NAMALWA (cell line): ENCODE measurements at regions not wholly inside any gene's neighbourhood (a gene's known extent, or its start where the extent isn't known, plus 50 kb on each side); places are given as distances from the start of the nearest gene placed in this dataset.
"Not testable (repeated sequence)": the region's sequence is repeated elsewhere in the genome, so short reads cannot be mapped to it uniquely, and the experiment has no call there.

Experiments
- DNase-seq: peaks from one replicate; pipeline ENCODE4 v3.0.0-alpha.2; 2015; ENCODE audit warnings: low spot score

DNA sequence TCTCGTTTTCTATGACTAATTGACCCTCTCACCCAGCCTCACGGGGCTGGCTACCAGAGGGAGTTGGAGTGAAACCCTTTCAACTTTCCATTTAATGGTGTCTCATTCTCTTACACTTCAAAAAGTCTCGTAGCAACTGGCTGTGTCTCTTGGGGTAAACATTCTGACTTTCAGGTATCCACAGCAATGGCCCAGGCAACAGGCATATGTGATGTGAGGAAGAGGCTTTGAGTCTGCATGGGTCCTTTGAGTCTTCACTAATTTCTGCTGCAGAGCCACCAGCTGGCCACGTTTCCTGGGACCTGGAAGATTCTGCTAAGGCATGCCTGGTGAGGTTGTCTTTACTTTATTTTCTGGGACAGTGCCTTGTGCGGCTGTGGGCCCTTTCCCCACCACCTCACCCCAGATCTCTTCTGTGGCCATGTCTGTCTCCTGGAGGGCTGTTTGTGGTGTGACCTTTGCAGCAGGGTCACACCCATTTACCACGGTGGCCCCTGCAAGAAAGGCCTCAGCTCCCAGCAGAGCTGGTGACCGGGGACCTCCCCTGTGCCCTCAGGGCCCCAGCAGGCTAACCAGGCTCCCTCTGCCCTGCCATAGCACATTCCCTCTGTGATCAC is 112.5 kb upstream of the FRG1 start:
- DNase-seq, result no peak

DNA sequence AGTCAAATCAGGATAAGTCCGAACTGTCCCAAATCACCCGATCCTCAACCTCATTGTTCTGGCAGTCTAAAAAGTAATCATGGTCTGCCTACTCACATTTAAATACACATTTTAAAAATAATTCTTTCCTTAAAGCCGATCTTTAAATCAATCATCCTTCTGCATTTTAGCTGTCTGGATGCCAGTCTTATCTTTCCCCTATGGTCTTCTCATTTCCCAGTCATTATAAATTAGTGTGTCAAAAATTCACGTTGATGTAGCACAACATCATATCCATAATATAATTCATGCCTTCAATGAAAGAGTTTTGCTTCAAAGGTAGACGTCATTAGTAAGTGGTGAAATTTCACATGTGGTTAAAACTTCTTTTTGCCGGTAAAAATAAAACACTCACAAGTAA is 108.1 kb upstream of the FRG1 start:
- DNase-seq, result no peak

GRCh38 chr4:189834616-189835015 is 106.1 kb upstream of the FRG1 start:
- DNase-seq, result no peak

- DNase-seq, result no peak
Observed at GRCh38 chr4:189835505-189835904, 105.2 kb upstream of the FRG1 start.

DNA sequence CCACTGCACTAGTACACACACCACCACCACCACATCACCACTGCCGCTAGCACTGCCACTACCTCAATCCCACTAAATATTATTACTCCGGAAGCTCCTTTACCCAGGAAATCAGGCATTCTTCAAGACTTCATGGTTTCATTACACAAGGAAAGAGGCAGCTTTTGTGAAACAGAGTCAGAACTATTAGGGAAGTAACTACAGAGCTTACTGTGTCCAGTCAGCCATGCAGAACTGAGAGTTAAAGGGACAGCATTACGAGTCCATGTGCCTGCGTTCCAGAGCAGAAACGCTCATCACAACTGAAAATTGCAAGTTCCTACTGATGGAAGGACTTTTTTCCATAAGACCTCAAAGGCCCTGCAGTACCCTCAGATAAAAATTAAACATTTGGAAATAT is 103.2 kb upstream of the FRG1 start:
- no peak for DNase-seq

GRCh38 chr4:189838821-189839497 is 101.7 kb upstream of the FRG1 start:
- DNase-seq, result no peak

- DNase-seq, result no peak
Observed at GRCh38 chr4:189840356-189840755, 100.3 kb upstream of the FRG1 start.

DNA sequence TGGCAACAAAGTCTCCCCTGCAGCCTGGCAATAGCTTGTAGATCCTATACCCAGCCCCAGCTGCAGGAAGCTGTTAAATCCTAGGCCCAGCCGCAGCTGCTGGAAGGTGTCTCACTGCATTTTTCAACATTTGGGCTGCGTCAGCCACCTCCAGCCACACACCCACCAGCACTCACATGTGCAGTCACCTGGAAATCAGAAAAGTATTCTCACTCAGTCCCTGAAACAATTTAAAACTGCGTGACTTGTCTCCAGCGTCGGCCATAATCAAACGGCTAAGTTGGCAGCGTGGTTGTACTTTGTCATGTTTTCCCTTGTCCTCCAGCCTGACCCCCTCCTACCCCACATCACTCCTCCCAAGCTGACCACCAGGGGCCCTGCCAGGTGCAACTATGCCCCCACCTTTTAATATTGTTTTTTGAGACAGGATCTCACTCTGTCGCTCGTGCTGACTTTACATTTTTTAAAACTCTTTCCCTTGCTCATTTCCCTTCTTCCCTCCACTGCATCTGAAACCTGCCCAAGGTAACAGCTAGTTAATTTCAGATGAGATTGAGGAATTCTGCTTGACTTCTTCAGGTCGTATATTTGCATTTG is 97.2 kb upstream of the FRG1 start:
- no peak for DNase-seq

DNA sequence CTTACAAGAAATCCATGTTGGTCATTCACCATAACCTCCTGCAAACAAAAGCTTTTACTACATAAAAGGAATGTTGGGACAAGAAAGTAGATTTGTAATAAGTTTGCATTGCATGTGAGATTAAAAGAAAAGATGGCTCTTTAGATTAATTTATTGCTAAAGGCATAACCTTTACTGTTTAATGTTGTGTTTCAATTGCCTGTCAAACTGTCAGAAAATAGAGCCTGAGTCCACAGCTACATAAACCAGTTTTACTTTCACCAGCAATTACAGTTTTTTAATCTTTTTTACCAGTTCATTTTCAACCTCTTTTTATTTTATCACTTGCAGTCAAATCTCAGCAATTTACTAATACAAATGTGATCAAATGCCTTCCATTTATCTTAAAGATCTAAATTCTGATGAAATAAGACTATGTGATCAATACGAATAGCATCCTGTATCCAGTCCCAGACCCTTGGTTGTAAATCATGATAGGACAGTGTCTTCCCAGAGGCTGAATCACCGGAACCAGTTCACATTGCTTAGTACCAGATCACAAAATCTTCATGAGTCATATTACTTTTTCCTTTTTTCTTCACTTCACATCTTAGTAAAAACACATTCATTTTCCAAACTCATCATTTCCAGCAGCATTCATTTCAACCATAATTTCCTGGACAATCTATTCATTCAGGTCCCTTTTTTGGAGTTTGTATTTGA is 95.4 kb upstream of the FRG1 start:
- DNase-seq, result peak; percentile 2

DNA sequence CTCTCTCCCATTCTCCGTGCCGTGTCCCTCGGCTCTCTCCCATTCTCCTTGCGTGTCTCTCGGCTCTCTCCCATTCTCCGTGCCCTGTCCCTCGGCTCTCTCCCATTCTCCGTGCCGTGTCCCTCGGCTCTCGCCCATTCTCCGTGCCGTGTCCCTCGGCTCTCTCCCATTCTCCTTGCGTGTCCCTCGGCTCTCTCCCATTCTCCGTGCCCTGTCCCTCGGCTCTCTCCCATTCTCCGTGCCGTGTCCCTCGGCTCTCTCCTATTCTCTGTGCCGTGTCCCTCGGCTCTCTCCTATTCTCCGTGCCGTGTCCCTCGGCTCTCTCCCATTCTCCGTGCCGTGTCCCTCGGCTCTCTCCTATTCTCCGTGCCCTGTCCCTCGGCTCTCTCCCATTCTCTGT is 94.6 kb upstream of the FRG1 start:
- not testable (repeated sequence) for DNase-seq

DNA sequence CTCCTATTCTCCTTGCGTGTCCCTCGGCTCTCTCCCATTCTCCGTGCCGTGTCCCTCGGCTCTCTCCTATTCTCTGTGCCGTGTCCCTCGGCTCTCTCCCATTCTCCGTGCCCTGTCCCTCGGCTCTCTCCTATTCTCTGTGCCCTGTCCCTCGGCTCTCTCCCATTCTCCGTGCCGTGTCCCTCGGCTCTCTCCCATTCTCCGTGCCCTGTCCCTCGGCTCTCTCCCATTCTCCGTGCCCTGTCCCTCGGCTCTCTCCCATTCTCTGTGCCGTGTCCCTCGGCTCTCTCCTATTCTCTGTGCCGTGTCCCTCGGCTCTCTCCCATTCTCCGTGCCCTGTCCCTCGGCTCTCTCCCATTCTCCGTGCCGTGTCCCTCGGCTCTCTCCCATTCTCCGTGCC is 94.1 kb upstream of the FRG1 start:
- not testable (repeated sequence) for DNase-seq

DNA sequence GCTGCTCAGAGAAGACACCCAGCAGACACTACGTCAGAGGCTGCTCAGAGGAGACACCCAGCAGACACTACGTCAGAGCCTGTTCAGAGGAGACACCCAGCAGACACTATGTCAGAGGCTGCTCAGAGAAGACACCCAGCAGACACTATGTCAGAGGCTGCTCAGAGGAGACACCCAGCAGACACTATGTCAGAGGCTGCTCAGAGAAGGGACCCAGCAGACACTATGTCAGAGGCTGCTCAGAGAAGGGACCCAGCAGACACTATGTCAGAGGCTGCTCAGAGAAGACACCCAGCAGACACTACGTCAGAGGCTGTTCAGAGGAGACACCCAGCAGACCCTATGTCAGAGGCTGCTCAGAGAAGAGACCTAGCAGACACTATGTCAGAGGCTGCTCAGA is 92.0 kb upstream of the FRG1 start:
- not testable (repeated sequence) for DNase-seq

DNA sequence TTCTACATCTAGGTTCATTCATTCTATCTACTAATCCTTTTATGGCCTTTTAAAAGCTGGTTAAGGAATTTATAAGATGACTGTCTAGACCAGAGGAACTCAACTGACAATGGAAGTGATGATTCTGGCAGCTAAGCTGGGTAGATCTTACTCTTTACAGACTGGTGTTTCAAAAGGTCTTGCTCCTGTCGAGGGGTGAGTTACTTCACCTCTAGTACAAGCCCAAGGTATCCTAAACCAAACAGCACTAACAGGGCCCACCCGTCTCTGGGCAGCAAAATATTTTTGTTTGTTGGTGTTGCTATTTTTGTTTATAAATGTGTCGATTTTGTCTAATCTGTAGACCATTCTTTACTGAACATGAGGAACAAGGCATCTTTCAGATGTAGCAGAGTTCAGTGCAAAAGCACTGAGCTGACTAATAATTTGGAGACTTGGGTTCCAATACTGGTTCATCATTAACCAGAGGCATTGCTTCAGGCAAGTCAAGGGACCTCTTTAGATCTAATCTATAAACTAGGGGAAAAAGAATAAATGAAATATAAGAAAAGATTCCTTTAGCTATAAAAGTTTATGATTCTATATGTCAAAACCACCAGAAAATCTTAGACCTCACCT is 90.3 kb upstream of the FRG1 start:
- DNase-seq, result no peak

GRCh38 chr4:189858435-189858834 is 82.2 kb upstream of the FRG1 start:
- DNase-seq, result no peak

- no peak for DNase-seq
Observed at GRCh38 chr4:189861101-189861500, 79.6 kb upstream of the FRG1 start.

DNA sequence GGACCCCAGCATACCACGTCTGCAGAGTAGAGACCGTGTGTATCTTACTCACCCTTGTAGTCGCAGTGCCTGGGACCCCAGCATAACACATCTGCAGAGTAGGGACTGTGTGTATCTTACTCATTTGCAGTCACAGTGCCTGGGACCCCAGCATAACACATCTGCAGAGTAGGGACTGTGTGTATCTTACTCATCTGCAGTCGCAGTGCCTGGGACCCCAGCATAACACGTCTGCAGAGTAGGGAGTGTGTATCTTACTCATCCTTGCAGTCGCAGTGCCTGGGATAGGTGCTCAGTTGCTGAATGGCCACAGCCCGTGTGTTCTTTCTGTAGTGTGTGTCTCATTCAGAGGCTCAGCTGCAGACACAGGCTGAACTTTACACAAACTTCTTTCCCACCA is 71.4 kb upstream of the FRG1 start:
- no peak for DNase-seq

DNA sequence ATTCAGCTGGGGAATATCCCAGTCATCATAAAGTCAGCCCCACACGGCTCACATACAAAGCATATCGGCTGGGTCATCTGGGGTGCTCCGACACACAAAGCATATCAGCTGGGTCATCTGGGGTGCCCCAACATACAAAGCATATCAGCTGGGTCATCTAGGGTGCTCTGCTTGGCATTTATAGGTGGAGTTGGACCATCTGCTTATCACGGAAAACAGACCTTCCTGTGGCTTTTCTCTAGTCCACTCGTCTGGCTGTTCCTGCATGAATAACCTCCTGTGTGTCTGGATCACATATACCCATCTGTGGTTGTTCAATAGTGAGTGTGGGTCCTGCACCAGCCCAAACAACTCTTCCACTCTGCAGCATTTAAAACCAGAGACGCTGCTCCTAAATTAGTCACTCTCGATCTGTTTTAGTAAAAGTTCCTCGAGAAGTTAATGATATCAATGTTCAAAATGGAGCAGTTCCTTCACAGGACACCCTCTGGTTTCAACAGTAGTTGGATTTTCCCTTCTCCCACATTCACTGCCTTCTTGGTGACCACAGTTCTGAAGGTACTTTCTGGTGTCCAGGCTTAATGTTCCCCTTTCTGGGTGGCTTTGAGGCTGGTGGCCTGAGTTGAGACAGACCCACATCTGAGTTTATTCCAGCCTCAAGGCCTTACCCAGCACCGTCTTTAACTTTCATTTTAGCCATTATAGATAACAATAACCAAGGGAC is 70.0 kb upstream of the FRG1 start:
- DNase-seq, result no peak

GRCh38 chr4:189874591-189874990 is 66.1 kb upstream of the FRG1 start:
- DNase-seq, result no peak

DNA sequence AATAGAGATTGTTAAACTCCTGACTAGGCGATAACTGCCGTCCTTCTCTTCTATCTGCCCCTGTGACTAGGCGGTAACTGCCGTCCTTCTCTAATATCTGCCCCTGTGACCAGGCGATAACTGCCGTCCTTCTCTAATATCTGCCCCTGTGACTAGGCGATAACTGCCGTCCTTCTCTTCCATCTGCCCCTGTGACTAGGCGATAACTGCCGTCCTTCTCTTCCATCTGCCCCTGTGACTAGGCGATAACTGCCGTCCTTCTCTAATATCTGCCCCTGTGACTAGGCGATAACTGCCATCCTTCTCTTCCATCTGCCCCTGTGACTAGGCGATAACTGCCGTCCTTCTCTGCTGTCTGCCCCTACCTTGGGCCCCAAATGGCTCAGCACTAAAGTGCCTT is 59.5 kb upstream of the FRG1 start:
- DNase-seq, result peak; percentile 7

DNA sequence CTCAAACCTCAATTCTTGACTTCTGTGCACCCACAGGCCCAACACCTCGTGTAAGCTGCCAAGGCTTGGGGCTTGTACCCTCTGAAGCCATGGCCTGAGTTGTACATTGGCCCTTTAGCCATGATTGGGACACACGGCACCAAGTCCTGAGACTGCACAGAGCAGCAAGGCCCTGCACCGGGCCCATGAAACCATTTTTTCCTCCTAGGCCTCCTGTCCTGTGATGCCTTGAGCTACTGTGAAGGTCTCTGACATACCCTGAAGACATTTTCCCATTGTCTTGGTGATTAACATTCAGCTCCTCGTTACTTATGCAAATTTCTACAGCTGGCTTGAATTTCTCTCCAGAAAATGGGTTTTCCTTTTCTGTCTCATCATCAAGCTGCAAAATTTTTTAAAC is 52.3 kb upstream of the FRG1 start:
- not testable (repeated sequence) for DNase-seq
